ENCODE measurements at regions not wholly inside any gene's neighbourhood (a gene's known extent, or its start where the extent isn't known, plus 50 kb on each side); places are given as distances from the start of the nearest gene placed in this dataset.

DNA sequence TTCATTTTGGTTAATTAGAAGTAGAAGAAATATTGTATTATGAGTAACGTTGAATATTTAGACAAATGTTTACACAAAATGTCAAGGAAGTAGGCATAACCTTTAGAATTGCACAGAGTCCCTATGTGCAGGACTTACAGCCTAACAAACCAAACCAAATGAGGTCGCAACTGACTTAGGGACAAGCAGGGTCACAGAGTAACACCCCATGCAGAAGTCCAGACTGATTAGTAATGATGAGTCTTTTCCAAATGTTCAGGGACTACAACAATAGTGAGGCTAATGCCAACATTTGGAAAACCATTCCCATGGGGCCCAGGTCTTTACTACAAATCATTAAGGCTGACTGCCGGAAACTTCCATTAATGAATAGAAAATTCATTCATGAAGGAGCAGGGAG is 452.5 kb upstream of the CHAC2 start:
- TF ChIP-seq, protein P1, sequence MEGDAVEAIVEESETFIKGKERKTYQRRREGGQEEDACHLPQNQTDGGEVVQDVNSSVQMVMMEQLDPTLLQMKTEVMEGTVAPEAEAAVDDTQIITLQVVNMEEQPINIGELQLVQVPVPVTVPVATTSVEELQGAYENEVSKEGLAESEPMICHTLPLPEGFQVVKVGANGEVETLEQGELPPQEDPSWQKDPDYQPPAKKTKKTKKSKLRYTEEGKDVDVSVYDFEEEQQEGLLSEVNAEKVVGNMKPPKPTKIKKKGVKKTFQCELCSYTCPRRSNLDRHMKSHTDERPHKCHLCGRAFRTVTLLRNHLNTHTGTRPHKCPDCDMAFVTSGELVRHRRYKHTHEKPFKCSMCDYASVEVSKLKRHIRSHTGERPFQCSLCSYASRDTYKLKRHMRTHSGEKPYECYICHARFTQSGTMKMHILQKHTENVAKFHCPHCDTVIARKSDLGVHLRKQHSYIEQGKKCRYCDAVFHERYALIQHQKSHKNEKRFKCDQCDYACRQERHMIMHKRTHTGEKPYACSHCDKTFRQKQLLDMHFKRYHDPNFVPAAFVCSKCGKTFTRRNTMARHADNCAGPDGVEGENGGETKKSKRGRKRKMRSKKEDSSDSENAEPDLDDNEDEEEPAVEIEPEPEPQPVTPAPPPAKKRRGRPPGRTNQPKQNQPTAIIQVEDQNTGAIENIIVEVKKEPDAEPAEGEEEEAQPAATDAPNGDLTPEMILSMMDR (IDR thresholded peaks at IDR 0.05), result no peak
- TF ChIP-seq EP300 (IDR thresholded peaks at IDR 0.05) (no peak), POLR2A (IDR thresholded peaks at IDR 0.05) (no peak), POLR2AphosphoS5 (IDR thresholded peaks at IDR 0.05) (no peak)
